GM21786 (cell line): ENCODE measurements at regions not wholly inside any gene's neighbourhood (a gene's known extent, or its start where the extent isn't known, plus 50 kb on each side); places are given as distances from the start of the nearest gene placed in this dataset.

Experiments used
- ATAC-seq: cut with Tn5 transposase; IDR thresholded peaks from one replicate; pipeline ENCODE4 v1.9.1; 2021; ENCODE audit not compliant: unreplicated experiment

DNA sequence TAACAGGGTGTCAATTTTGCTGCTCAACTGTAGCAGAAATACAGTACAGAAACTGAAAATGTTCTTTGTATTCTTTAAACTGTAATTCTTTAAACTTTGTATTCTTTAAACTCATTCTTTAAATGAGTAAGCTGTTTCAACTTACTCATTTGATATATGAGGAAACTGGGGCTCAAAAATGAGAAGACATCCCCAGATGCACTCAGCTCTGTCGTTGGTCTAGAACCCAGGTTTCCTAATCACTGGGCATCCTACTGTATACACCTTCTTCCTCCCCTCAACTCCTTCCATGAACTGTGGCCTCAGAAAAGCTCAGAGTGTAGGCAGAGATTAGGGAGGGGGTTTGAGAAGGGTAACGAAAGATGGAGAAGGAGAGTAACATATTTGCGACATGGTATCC lies 136.5 kb upstream of the MAST4 start:
- ATAC-seq, result no peak

DNA sequence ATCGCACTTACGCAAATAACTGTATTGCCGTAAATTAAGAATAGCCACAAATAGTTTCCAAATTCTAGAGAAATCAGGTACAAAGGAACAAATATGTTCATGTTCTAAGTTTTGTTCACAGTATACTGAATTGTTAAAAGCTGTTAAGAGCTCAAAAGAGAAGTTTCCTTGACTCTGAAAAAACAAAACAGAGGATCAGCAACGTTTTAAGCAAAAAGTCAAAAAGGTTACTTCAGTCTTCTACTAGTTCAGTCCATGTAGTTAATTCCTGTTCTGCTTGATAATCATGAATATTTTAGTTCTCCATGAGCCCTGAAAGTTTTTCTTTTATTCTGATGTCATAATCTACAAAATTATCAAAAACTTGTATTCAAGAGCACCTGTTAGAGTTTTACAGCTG lies 128.6 kb upstream of the MAST4 start:
- no peak for ATAC-seq

DNA sequence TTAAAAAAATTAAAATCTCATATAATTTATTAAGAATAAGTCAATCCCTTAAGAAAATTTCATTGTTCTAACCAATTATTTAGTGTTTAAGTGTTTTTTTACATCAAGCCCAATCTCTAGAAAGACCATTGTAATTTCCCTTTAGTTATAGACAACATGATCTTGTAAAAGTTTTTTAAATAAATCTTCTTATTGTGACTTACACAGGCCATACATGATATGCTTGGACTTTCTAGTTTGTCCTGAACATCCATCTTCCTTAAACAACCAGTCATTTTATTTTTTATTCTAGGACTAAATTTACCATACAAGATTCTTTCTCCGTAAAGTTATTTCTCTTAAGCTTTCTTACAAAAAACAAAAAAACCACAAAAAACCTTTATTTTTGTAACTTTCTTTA lies 126.5 kb upstream of the MAST4 start:
- ATAC-seq, result no peak

DNA sequence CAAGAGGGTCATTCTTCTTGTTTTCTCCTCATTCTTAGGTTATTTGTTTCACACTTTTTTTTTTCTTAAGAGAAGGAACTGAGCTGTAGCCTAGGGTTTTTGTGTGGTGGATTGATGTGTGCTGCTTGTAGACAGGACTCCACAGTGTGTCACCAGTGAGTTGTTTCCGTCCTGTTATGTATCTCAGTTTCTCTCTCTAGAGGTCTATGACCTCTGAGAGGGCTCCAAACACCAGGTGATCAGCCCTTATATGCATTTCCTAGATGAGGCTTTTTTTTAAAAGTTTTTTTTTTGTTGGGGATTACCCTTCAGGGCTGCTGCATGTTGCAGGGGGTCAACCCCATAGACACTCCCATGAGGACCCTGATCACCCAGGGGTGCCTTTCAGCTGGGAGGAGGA lies 124.2 kb upstream of the MAST4 start:
- ATAC-seq, result no peak

DNA sequence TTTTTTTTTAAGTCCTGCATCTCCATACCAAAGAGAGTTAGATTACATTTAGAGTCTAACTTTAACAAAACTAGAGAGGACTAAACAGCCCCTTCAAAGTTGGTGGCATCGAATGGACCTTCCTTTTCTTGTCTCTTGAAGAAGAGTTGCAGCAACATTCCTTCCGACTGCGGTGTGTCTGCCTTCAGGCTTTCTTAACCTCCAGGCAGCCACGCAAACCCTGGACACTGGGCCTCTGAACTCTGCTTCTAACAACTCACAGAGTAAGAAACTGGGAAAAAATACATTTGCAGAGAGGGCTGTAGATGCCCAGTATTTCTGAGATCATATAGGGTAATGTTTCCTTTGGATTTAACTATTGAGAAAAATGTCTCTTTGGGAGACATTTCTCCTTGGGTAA lies 120.5 kb upstream of the MAST4 start:
- ATAC-seq, result no peak

DNA sequence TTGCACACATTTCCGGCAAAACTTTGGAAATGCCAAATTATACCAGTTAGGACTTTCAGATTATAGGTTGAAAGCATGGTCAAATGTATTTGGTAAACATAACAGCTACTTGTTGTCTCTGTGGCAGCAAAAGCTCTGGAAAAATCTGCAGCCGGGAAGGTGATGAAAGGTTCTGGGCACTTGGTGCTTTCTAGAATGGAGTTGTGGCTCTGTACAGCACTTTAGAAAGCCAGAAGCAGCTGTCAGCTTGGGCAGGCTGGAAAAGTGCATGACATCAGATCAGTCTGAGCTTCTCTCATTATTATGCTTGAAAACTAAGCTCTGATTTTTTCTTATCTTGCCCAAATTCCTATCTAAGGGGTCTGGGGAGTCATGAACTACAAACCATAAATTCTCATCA lies 118.6 kb upstream of the MAST4 start:
- no peak for ATAC-seq

DNA sequence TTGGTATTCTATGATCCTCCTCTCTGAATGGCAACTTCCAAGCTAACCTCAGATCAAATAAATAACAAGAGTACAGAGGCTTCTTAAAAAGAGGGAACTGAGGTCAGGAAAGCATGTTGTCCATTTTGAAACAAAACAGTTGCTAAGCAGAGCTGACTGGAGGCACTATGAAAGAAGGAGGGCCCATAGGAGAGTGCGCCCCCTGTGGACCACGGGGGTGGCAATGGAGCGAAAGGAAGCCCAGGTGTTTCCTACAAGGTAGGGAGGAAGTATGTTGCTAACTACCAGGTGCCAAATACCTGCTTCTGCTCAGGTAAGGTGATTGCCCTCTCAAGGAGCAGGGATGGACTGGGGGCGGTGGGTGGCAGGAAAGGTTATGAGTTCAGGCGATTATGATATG lies 101.8 kb upstream of the MAST4 start:
- no peak for ATAC-seq

DNA sequence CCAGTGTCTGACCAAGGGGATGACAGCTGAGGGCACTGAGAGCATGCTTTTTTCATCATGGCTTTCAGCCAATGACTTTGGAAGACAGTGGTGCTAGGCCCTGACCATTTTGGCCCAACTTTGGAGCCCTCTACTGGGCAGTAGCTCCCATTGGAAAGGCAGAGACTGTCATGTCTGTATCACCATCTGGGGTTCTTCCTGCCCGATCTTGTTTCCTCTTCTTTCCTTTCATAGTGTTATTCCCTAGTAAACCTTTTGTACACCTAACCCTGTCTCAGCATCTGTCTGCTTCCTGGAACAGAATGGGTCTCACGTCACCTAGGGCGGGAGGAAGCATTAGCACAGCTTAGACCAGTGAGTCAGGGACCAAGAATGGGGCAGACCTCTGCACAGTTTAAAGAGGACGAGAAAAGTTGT lies 97.4 kb upstream of the MAST4 start:
- ATAC-seq, result no peak

DNA sequence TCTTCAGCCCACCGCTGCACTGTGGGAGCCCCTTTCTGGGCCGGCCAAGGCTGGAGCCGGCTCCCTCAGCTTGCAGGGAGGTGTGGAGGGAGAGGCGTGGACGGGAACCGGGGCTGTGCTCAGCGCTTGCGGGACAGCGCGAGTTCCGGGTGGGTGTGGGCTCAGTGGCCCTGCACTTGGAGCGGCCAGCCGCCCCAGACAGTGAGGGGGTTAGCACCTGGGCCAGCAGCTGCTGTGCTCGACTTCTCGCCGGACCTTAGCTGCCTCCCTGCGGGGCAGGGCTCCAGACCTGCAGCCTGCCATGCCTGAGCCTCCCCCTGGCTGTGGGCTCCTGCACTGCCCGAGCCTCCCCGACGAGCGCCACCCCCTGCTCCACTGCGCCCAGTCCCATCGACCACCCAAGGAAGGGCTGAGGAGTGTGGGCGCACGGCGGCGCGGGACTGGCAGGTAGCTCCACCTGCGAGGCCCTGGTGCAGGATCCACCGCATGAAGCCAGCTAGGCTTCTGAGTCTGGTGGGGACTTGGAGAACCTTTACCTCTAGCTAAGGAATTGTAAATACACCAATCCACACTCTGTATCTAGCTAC lies 92.9 kb upstream of the MAST4 start:
- no peak for ATAC-seq

DNA sequence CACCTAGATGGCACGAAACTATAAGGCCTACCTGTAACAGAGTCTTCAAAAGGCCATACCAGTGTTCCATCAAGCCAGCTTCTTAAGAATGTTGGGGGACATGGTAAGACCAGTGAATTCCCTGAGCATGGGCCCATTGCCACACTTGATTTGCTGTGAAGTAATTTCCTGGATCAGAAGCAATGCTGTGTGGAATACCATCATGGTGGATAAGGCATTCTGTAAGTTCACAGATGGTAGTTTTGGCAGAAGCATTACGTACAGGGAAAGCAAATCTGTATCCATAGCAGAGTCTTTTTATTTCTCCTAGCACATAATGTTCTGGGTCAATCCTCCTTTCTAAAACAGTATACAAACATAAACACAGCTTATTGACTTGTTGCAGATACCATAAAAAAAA lies 89.1 kb upstream of the MAST4 start:
- no peak for ATAC-seq

DNA sequence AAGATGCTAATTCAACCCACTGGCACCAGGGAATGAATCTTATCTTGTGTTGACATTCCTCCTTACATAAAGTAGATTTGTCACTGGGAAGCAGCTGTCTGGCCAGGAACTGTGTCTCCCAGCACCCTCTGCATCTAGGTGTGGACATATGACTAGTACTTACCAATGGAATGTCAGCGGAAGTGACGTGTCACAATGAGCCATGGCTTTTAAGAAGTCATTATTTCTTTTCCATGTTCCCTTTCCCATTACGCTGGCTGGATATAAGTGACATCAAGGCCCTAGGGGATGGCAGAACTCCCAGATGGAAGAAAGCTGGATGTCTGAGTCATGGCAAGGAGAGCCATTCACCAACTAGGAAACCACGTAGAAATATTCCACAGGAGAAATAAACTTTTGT lies 84.7 kb upstream of the MAST4 start:
- no peak for ATAC-seq

DNA sequence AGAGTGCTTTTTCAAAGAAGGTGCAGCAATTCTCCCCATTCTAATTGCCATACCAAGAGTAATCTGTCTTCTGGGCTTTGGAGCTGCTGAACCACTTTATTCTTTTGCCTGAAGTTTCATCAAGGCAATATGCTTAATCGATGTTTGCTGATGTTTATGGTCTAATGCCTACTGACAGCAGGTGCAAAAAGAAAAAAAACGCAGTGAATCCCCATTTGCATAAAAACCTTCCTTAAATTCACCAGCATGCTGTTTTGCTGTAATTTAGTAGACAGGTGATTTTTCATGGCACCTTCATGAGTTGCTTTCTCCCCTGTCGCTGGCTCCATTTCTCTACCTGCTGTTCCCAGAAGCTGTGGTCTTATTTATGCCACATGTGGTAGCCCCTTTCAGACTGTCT lies 83.1 kb upstream of the MAST4 start:
- no peak for ATAC-seq

DNA sequence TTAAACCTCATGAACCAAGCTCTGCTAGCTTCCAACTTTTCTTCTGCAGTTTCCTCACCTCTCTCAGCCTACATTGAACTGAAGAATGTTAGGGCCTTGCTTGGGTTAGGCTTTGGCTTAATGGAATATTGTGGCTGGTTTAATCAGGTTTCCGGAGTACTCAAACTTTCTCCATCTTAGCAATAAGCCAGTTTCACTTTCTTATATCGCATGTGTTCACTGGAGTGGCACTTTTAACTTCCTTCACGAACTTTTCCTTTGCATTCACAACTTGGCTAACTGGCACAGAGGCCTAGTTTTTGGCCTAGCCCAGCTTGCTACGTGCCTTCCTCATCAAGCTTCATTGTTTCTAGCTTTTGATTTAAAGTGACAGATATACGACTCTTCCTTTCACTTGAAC lies 81.0 kb upstream of the MAST4 start:
- ATAC-seq, result no peak

DNA sequence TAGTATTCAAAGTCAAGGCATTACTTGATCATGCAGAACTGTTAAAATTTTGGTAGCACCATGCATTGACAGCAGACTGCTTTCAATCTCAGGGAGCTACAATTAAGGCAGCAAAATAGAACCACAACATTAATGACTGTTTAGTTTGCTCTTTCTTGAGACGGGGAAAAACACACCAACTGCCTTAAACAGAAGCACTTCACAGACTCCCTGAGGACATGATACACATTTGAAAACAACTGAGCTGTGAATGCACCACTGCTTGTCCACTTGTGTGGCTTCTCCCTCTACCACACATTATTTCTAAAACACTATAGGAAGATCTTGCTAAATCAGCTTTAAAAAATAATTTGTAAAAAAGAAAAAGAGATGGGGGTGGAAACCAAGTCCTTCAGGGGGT lies 79.6 kb upstream of the MAST4 start:
- ATAC-seq, result no peak

DNA sequence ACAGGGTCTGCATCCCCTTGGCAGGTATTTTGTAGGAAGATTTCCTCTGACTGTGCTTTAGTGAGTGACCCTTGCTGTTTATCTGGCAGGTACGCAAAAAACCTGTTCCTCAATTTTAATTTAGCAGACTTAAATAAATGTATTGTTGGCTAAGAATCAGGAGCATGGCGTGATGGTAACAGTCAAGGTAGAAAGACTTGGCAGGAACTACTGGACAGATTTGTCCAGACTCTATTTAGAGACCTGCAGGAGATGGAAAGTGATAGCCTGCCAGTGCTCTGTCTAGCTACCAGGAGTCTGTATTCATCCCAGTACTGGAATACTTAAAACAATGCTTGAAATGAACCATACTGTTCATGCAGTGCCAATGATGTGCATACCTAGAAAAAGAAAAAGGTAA lies 78.8 kb upstream of the MAST4 start:
- ATAC-seq, result no peak

DNA sequence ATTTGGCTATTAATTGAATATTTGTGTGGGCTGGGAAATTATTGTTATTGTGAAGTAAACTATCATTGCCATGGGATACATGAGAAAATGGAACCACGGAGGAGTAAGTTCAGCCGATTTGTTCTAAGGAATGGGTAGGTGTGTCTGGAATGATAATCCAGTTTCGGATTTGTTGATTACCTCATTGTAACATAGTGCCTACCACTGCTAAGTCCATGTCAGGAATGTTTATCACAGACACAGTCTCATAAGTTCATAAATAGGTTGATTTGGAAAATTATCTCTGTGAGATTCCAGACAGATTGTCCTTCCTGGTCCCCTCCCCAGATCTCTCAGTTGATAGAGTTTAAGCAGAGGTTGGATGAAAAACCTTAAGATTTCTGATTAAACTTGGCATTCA lies 78.1 kb upstream of the MAST4 start:
- no peak for ATAC-seq

DNA sequence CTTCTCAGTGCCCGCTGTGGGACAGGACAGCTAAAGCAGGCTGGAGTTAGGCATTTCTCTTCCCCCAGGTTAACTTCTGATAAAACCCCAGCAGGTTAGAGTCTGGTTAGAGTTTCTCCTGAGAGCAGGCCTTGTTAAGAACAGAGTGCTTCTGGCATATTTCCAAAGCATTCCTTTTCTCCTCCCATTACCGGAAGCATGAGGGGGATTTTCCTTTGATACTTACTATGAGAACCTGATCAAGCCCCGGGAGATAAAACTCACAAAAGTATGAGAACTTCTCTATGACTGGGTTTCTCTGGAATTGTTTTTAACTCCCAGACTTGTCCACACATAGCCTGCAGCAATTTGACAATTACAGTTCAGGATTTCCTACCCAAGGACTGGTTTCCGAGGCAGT lies 77.4 kb upstream of the MAST4 start:
- no peak for ATAC-seq

DNA sequence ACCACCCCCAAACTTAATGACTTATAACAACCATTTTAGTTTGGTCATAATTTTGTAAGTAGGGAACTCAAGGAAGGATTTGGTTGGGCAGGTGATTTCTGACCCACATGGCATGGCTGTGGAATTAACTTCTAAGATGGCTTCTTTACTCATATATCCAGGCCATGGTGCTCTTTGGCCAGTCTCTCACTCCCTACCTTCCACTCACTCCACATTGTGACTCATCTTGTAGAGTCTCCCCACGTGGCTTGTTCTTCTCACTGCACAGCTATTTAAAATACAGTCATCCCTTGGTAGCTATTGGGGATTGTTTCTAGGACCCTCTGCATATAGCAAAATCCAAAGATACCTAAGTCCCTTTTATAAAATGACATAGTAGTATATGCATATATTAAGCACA lies 76.6 kb upstream of the MAST4 start:
- no peak for ATAC-seq

DNA sequence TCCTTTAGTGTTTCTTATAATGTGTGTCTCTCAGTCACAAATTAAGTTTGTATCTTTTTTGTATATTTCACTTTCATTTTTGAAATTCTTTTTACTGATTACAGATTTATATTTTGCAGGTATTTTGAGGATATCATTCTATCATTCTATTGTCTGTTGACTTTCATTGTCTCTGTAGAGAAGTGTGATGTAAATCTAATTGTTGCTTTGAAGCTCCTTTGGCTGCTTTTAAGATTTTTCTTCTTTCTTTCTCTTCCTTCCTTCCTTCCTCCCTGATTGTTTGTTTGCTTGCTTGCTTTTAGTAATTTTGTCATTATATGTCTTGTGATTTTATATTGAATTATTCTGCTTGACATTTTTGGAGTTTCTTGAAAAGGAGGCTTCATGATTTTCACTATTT lies 75.3 kb upstream of the MAST4 start:
- ATAC-seq, result no peak

DNA sequence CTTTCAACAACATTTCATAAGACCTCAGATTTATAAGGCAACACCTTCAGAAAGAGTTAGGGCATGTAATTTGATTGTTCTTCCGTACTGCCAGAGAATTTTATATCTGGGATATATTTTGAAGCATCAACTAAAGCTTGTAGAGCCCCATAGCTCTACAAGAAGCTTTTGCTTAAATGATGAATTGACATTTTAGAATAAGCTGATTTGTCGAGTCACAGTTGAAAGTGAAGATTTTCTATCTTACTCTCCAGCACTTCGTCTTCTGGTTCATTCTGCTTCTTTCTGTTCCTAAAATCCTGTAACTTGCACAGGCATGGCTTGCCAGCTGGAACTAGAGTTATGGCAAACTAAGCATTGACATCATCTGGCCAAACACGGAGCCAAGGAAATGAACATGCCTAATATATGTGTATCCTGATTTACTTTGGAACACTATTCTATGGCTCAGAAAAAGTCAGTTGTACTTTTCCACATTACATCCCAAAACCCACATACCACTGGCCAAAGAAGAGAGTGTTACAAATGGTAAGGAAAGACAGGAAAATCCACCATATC lies 68.6 kb upstream of the MAST4 start:
- ATAC-seq, result no peak

DNA sequence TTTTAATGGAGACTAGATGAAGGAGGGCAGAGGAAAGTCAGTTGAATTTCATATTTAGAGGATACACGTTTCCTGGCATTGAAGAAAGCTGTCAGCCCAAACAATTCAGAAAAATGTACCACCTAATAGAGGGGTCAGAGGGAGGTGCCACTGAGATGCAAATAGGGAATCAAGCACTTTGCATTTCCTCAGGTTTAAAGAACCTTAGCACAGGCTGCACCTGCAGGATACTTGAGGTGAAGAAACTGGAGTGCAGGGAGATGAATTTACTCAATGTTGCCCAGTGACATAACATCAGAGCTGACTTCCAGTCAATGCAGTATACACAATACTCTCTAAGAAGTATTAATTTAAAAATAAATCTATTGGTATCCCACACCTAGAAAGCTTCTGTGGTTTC lies 67.0 kb upstream of the MAST4 start:
- ATAC-seq, result no peak

DNA sequence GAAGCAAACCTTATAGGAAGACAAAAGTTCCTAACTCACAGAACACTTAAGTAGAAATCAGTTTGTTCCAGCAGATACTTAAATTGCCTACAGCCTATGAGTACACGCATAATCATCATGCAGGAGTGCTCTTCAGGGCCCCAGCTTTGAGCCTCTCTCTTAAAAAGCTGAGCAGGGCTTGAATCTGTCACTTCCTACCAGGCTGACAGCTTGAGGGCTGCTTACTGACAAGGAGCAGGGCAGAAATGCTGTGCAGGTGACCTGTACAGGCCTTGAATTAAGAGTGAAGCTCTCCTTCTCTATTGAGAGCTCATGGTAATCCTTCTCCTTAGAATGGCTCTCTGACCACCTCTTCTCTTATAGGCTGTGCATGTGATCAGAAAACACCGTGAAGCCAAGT lies 66.5 kb upstream of the MAST4 start:
- ATAC-seq, result no peak

DNA sequence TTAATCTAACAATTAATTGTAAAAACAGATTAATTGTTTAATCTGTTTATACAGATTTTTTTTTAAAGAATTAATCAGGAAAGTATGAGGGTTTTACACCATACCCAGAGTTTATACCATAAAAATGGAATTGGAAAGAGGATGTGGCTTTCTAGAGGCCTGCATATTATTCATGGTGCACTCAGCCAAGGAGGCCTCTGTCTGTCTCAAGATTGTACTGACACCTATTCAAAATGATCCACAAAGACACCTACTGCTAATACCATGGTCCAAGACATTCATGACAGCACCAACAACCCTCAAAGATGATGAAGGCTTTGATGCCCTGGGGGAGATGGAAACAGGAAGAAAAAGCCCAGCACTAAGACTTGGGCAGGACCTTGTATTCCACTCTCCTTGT lies 58.1 kb upstream of the MAST4 start:
- no peak for ATAC-seq

DNA sequence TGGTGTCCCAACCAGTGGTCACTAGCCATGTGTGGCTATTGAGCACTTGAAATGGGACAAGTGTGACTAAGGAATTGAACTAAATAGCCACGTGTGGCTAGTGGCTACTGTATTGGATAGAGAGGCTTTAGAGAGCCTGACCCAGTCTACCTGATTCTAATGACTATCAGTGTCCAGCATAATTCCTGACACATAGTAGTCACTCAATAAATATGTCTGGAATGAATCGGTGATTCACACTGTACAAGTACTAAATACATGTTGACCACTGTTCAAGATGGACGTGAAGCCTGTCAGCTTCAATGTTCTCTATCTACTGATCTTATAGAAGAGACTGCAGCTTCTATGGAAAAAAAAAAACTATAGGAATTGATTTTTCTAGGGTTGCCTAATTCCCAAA lies 57.7 kb upstream of the MAST4 start:
- ATAC-seq, result no peak
